ENCODE measurements at regions not wholly inside any gene's neighbourhood (a gene's known extent, or its start where the extent isn't known, plus 50 kb on each side); places are given as distances from the start of the nearest gene placed in this dataset.

DNA sequence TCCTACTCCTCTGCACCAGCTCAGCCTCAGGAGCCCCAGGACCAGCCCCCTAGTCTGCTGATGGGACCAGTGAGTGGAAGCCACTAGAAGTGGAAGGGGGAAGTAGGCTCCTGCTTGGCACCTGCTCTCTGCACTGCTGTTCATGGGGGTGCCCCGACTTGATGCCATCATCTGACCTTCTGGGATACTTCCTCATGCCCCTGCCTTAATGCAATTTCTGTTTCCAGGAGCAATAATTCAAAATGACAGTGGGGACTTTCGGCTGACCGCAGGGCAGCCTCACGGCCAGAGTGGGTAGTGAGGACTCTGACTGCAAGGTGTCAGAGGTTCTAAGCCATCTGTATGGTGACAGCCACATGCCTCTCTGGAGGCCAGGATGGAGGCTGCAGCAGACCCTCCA, 196.4 kb upstream of the WSCD1 start:
- TF ChIP-seq, protein P1, sequence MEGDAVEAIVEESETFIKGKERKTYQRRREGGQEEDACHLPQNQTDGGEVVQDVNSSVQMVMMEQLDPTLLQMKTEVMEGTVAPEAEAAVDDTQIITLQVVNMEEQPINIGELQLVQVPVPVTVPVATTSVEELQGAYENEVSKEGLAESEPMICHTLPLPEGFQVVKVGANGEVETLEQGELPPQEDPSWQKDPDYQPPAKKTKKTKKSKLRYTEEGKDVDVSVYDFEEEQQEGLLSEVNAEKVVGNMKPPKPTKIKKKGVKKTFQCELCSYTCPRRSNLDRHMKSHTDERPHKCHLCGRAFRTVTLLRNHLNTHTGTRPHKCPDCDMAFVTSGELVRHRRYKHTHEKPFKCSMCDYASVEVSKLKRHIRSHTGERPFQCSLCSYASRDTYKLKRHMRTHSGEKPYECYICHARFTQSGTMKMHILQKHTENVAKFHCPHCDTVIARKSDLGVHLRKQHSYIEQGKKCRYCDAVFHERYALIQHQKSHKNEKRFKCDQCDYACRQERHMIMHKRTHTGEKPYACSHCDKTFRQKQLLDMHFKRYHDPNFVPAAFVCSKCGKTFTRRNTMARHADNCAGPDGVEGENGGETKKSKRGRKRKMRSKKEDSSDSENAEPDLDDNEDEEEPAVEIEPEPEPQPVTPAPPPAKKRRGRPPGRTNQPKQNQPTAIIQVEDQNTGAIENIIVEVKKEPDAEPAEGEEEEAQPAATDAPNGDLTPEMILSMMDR (IDR thresholded peaks at IDR 0.05): no peak
- no peak for TF ChIP-seq POLR2A (IDR thresholded peaks at IDR 0.05)

Data from prostate gland (tissue), 2 donors.